Skeletal muscle cell (primary cell): ENCODE measurements at regions not wholly inside any gene's neighbourhood (a gene's known extent, or its start where the extent isn't known, plus 50 kb on each side); places are given as distances from the start of the nearest gene placed in this dataset.
"Not testable (repeated sequence)": the region's sequence is repeated elsewhere in the genome, so short reads cannot be mapped to it uniquely, and the experiment has no call there.

Source experiments
- DNase-seq: peaks from one replicate; pipeline ENCODE4 v3.0.0-alpha.2; 2010; ENCODE audit warnings: low read depth
- H3K4me3 ChIP-seq: 2 replicates; pipeline ENCODE4 v1.5.1; 2011; ENCODE audit warnings: low read depth, mild to moderate bottlenecking, control low read depth, low read length, moderate library complexity

- DNase-seq, H3K4me3 ChIP-seq: not testable (repeated sequence)
Observed at GRCh38 chr6:158888171-158888570, 69.0 kb upstream of the EZR start.

GRCh38 chr6:158886346-158886977, 67.3 kb upstream of the EZR start:
- not testable (repeated sequence) for DNase-seq, H3K4me3 ChIP-seq

GRCh38 chr6:158881884-158882283, 62.7 kb upstream of the EZR start:
- H3K4me3 ChIP-seq, DNase-seq: not testable (repeated sequence)

GRCh38 chr6:158881276-158881675, 62.1 kb upstream of the EZR start:
- H3K4me3 ChIP-seq, DNase-seq: not testable (repeated sequence)

GRCh38 chr6:158879180-158879579, 60.0 kb upstream of the EZR start:
- no peak overlapping the region for H3K4me3 ChIP-seq
- no peak for DNase-seq

- DNase-seq: no peak
- H3K4me3 ChIP-seq: no peak overlapping the region
Observed at GRCh38 chr6:158877716-158878115, 58.5 kb upstream of the EZR start.

GRCh38 chr6:158876886-158877285, 57.7 kb upstream of the EZR start:
- DNase-seq: no peak
- H3K4me3 ChIP-seq: no peak overlapping the region

- H3K4me3 ChIP-seq: no peak overlapping the region
- no peak for DNase-seq
Observed at GRCh38 chr6:158870649-158870957, 51.4 kb upstream of the EZR start.

GRCh38 chr6:158869826-158870648, 50.9 kb upstream of the EZR start:
- H3K4me3 ChIP-seq: peak overlapping the region; percentile 49
- peak; percentile 63 for DNase-seq

- H3K4me3 ChIP-seq: peak overlapping the region; percentile 49
- DNase-seq: peak; percentile 26
Observed at GRCh38 chr6:158868890-158869825, 50.0 kb upstream of the EZR start.
